ENCODE measurements at regions not wholly inside any gene's neighbourhood (a gene's known extent, or its start where the extent isn't known, plus 50 kb on each side); places are given as distances from the start of the nearest gene placed in this dataset.

DNA sequence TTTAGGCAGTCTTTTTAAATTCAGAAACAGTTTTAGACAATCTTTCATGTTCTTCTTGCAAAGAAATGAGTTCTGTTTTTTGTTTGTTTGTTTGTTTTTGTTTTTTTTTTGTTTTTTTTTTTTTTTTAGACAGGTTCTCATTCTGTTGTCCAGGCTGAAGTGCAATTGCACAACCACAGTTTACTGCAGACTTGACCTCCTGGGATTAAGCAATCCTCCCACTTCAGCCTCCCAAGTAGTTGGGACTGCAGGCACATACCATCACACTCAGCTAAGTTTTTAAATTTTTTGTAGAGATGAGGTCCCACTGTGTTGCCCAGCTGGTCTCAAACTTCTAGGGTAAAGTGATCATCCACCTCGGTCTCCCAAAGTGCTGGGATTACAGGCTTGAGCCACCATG is 96.2 kb downstream of the OTOR start:
- TF ChIP-seq, protein P1, sequence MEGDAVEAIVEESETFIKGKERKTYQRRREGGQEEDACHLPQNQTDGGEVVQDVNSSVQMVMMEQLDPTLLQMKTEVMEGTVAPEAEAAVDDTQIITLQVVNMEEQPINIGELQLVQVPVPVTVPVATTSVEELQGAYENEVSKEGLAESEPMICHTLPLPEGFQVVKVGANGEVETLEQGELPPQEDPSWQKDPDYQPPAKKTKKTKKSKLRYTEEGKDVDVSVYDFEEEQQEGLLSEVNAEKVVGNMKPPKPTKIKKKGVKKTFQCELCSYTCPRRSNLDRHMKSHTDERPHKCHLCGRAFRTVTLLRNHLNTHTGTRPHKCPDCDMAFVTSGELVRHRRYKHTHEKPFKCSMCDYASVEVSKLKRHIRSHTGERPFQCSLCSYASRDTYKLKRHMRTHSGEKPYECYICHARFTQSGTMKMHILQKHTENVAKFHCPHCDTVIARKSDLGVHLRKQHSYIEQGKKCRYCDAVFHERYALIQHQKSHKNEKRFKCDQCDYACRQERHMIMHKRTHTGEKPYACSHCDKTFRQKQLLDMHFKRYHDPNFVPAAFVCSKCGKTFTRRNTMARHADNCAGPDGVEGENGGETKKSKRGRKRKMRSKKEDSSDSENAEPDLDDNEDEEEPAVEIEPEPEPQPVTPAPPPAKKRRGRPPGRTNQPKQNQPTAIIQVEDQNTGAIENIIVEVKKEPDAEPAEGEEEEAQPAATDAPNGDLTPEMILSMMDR (conservative IDR thresholded peaks at IDR 0.05; ENCODE audit: low read length), result no peak
- no peak for TF ChIP-seq EZH2phosphoT487 (IDR thresholded peaks at IDR 0.05; ENCODE audit: borderline replicate concordance, low read depth, low read length)

Measured in OCI-LY7 (cell line).